K562 (cell line): ENCODE measurements at regions not wholly inside any gene's neighbourhood (a gene's known extent, or its start where the extent isn't known, plus 50 kb on each side); places are given as distances from the start of the nearest gene placed in this dataset.
"Not testable (repeated sequence)": the region's sequence is repeated elsewhere in the genome, so short reads cannot be mapped to it uniquely, and the experiment has no call there.

Source experiments
- ATAC-seq: fragments of 200-7000 bp; cut with Tn5 transposase; 3 replicates; pipeline ENCODE4 v1.9.1; 2020; ENCODE audit warnings: moderate library complexity
- BruUV-seq: library from RNA; stranded (reverse); fragments of 400-500 nt; replicated peaks from 2 replicates; lab custom pipeline; 2021; lab: Mats Ljungman, UMichigan
- CTCF ChIA-PET: fragments of 300-600 bp; formaldehyde crosslinking; extraction: SDS; loops from one replicate; lab custom pipeline; 2021; ENCODE audit warnings: low intra/inter-chr PET ratio; lab: Yijun Ruan, JAX
- POLR2A ChIA-PET: fragments of 300-600, 350-650 bp; sonication (Branson Sonifier 250); formaldehyde crosslinking; extraction: SDS; loops from one replicate; lab custom pipeline; 2021; ENCODE audit warnings: antibody characterized with exemption, inconsistent platforms; lab: Yijun Ruan, JAX
- DNase-seq, 4 experiments: peaks; one replicate each; pipeline versions ENCODE4 v3.0.0 to v3.0.0-alpha.2; 2011 to 2018; ENCODE audit warnings: low spot score in 3 of 4, mixed read lengths in 3 of 4; ENCODE audit errors: extremely low read depth in 1 of 4
- FAIRE-seq: peaks from 2 replicates; lab custom pipeline; 2011; peaks lifted over from hg19 to GRCh38; lab: Jason Lieb, UNC
- H2AFZ ChIP-seq: 2 replicates; pipeline ENCODE4 v1.6.0; 2011; ENCODE audit warnings: low read depth, low read length, control low read depth, inconsistent platforms
- H3K27ac ChIP-seq: fragments of 200-600 bp; 3 replicates; pipeline ENCODE4 v1.8.0; 2011; ENCODE audit warnings: low read depth, mild to moderate bottlenecking, control low read depth, inconsistent platforms, low read length, moderate library complexity, mixed read lengths; ENCODE audit errors: extremely low read depth
- H3K27me3 ChIP-seq, 2 experiments: fragments of 300-600 bp in 1 of 2; 2 replicates in 1 of 2; 3 replicates in 1 of 2; pipeline versions ENCODE4 v1.6.0 to v1.8.0; 2011; ENCODE audit warnings: inconsistent platforms in 2 of 2, low read length in 2 of 2, mild to moderate bottlenecking in 1 of 2, mixed read lengths in 1 of 2, moderate library complexity in 1 of 2; ENCODE audit not compliant: control insufficient read depth in 2 of 2, insufficient read depth in 2 of 2
- H3K36me3 ChIP-seq: fragments of 300-600 bp; 3 replicates; pipeline ENCODE4 v1.8.0; 2011; ENCODE audit warnings: mild to moderate bottlenecking, low read length, inconsistent platforms; ENCODE audit not compliant: control insufficient read depth, insufficient read depth
- H3K4me1 ChIP-seq, 2 experiments: fragments of 200-600 bp in 1 of 2; replicated peaks in 1 of 2; 2 replicates in 1 of 2; 3 replicates in 1 of 2; pipeline versions ENCODE4 v1.5.1 to v1.8.0; 2011; ENCODE audit warnings: inconsistent platforms in 2 of 2, low read length in 2 of 2, mild to moderate bottlenecking in 1 of 2, mixed read lengths in 1 of 2, moderate library complexity in 1 of 2; ENCODE audit not compliant: control insufficient read depth in 2 of 2, insufficient read depth in 2 of 2
- H3K4me2 ChIP-seq: 2 replicates; pipeline ENCODE4 v1.6.1; 2011; ENCODE audit warnings: low read length, control low read depth, inconsistent platforms, mixed read lengths; ENCODE audit not compliant: insufficient read depth
- H3K4me3 ChIP-seq: fragments of 200-600 bp; sonication (generic), shearing (Covaris generic); 2 replicates; pipeline ENCODE4 v1.5.1; 2016; ENCODE audit warnings: control low read depth, inconsistent platforms
- H3K79me2 ChIP-seq: fragments of 200-600 bp; 3 replicates; pipeline ENCODE4 v1.8.0; 2011; ENCODE audit warnings: low read length, inconsistent platforms; ENCODE audit not compliant: control insufficient read depth, insufficient read depth
- H3K9ac ChIP-seq, 2 experiments: 2 replicates each; pipeline versions ENCODE4 v1.6.0 to v1.6.1; 2011; ENCODE audit warnings: low read depth in 2 of 2, low read length in 2 of 2, control low read depth in 1 of 2, inconsistent platforms in 1 of 2, mild to moderate bottlenecking in 1 of 2, mixed read lengths in 1 of 2; ENCODE audit not compliant: insufficient read depth in 1 of 2
- H3K9me1 ChIP-seq: one replicate; pipeline ENCODE4 v1.6.0; 2011; ENCODE audit warnings: inconsistent platforms, mild to moderate bottlenecking, low read length, moderate library complexity; ENCODE audit not compliant: control insufficient read depth, insufficient read depth
- H3K9me3 ChIP-seq: replicated peaks from 2 replicates; pipeline ENCODE4 v1.5.1; 2011; ENCODE audit warnings: low read depth, low read length, inconsistent platforms; ENCODE audit not compliant: control insufficient read depth, insufficient read depth
- H4K20me1 ChIP-seq: replicated peaks from 2 replicates; pipeline ENCODE4 v1.6.1; 2011; ENCODE audit warnings: low read length, inconsistent platforms, mixed read lengths; ENCODE audit not compliant: control insufficient read depth, insufficient read depth
- WGBS: fragments of 100-300 bp; shearing (Covaris generic); methylation state at CpG from one replicate; pipeline ENCODE4 v1.1.6; 2016; ENCODE audit warnings: low coverage, mixed read lengths; ENCODE audit not compliant: insufficient coverage; ENCODE audit errors: missing lambda C conversion rate; 5-methylcytosine and 5-hydroxymethylcytosine counted together
- in situ Hi-C: fragments of 300-500 bp; cut with MboI; formaldehyde crosslinking; loops from 4 replicates; pipeline ENCODE4 v1.15.0; 2018; ENCODE audit warnings: inconsistent platforms, mixed read lengths
- intact Hi-C: fragments of 100-400 bp; cut with micrococcal nuclease; formaldehyde crosslinking; loops from 2 replicates; pipeline ENCODE4 v1.14.2; 2022

DNA sequence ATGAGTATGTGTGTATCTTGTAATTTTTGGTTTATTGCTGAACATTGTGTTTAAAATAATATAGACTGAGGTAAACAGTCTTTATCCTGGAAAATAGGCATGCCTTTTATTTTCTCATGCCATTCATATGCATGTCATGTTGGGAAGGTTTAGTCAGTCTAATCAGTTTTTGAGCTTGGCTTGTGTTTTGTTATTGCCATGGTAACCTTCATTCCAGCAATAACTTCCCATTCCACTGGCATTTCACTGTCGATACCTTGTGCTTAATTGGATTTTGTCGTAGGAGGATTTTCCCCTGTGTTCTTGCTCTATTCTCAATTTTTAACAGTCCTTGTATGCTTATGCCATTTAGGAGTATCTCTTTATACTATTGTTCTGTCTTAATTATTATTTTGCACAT lies 563.6 kb downstream of the TTLL7 start:
- H3K9me1 ChIP-seq, H2AFZ ChIP-seq, POLR2A ChIA-PET, BruUV-seq, FAIRE-seq, H3K4me2 ChIP-seq, H3K36me3 ChIP-seq, intact Hi-C loops, ATAC-seq, in situ Hi-C loops, H3K9me3 ChIP-seq, H3K27ac ChIP-seq, DNase-seq, H3K9ac ChIP-seq, H3K4me3 ChIP-seq, H3K79me2 ChIP-seq, H3K27me3 ChIP-seq, CTCF ChIA-PET, H3K4me1 ChIP-seq, H4K20me1 ChIP-seq: not testable (repeated sequence)
- 0% methylated on average over 2 of the region's 2 CpGs for WGBS

DNA sequence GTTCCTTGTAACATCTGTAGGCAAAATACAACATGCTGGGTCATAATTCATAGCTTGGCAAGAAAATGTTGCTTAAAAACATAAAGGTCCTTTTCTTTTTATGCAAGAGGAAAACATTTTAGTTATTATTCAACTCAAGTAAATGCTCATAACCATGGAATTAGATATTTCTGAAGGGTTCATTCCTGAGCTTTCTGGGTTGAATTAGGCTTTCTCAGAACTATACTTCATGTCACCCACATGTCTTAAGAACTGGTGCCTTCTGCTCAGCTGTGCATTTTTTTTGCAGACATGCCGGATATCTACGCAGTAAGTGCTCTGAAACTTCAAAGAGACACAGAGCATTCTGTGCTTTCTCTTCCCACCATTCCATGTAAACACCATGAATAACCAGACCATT lies 571.4 kb downstream of the TTLL7 start:
- H3K4me3 ChIP-seq, CTCF ChIA-PET, POLR2A ChIA-PET, DNase-seq, intact Hi-C loops, BruUV-seq, H3K79me2 ChIP-seq, H3K36me3 ChIP-seq, H3K4me1 ChIP-seq, H3K9me3 ChIP-seq, in situ Hi-C loops, ATAC-seq, H3K27ac ChIP-seq, FAIRE-seq, H3K27me3 ChIP-seq, H2AFZ ChIP-seq, H3K9me1 ChIP-seq, H3K4me2 ChIP-seq, H3K9ac ChIP-seq, H4K20me1 ChIP-seq: not testable (repeated sequence)
- 0% methylated on average over 2 of the region's 2 CpGs for WGBS

DNA sequence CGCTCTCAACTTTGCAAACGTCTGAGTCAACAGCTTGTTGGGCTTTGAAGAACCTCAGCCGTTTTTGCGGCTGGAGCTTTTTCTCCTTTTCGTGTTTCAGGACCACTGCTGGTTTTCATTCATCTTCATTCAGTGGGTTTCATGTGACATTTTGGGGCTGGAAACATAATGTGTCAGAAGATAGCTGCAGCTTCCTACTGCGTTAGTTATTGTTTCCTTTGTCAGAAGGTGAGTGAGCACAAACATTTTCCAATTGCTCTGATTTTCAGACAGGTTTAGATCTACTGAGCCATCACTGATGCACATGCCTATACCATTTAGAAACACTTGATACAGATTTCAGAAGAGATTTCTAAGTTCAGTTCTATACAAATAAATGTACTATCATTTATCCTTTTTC lies 575.5 kb downstream of the TTLL7 start:
- DNase-seq, H2AFZ ChIP-seq, H3K9me3 ChIP-seq, H3K36me3 ChIP-seq, H3K9ac ChIP-seq, H3K79me2 ChIP-seq, H3K4me1 ChIP-seq, intact Hi-C loops, H3K4me3 ChIP-seq, H4K20me1 ChIP-seq, in situ Hi-C loops, POLR2A ChIA-PET, FAIRE-seq, H3K27me3 ChIP-seq, CTCF ChIA-PET, H3K27ac ChIP-seq, ATAC-seq, H3K4me2 ChIP-seq, BruUV-seq, H3K9me1 ChIP-seq: not testable (repeated sequence)
- WGBS = 0% methylated on average over 3 of the region's 6 CpGs
